NCI-H526 treated with DMSO at 0.1 percent for 48 hours (cell line): ENCODE measurements at regions not wholly inside any gene's neighbourhood (a gene's known extent, or its start where the extent isn't known, plus 50 kb on each side); places are given as distances from the start of the nearest gene placed in this dataset.
"Not testable (repeated sequence)": the region's sequence is repeated elsewhere in the genome, so short reads cannot be mapped to it uniquely, and the experiment has no call there.

Experiments
- DNase-seq: peaks from one replicate; lab custom pipeline; 2025; lab: John Stamatoyannopoulos, UW

GRCh38 chr7:63105978-63106377, 892.7 kb upstream of the ZNF722 start:
- no peak for DNase-seq

GRCh38 chr7:63106506-63107388, 891.9 kb upstream of the ZNF722 start:
- DNase-seq: no peak

- not testable (repeated sequence) for DNase-seq
Measured at GRCh38 chr7:63111511-63111910, 887.1 kb upstream of the ZNF722 start.

- no peak for DNase-seq
Measured at GRCh38 chr7:63112764-63113712, 885.6 kb upstream of the ZNF722 start.

- no peak for DNase-seq
Measured at GRCh38 chr7:63113713-63114285, 884.9 kb upstream of the ZNF722 start.

GRCh38 chr7:63114371-63114985, 884.2 kb upstream of the ZNF722 start:
- no peak for DNase-seq
